ENCODE measurements at regions not wholly inside any gene's neighbourhood (a gene's known extent, or its start where the extent isn't known, plus 50 kb on each side); places are given as distances from the start of the nearest gene placed in this dataset.
"Not testable (repeated sequence)": the region's sequence is repeated elsewhere in the genome, so short reads cannot be mapped to it uniquely, and the experiment has no call there.

- Mint-ChIP-seq H3K4me3 (no peak overlapping the region), H3K27me3 (no peaks in the 10 kb centered on the region), H3K4me1 (no peaks in the 10 kb centered on the region), H3K36me3 (no peaks in the 10 kb centered on the region), H3K9me3 (ENCODE audit: low read depth) (no peaks in the 10 kb centered on the region), H3K27ac (no peak overlapping the region)
- ATAC-seq = no peak
- DNase-seq = no peak
- CTCF ChIA-PET = no interaction called here
Observed at GRCh38 chr14:45946251-45946650, 693.2 kb upstream of the MIS18BP1 start.

- no peak overlapping the region for H3K27ac Mint-ChIP-seq
- no peak overlapping the region for H3K4me3 Mint-ChIP-seq
- no peaks in the 10 kb centered on the region for H3K4me1 Mint-ChIP-seq
- no peak for DNase-seq
- H3K27me3 Mint-ChIP-seq = no peaks in the 10 kb centered on the region
- no peaks in the 10 kb centered on the region for H3K36me3 Mint-ChIP-seq
- H3K9me3 Mint-ChIP-seq (ENCODE audit: low read depth) = peaks cover 2% of the 10 kb centered on the region
- CTCF ChIA-PET = no interaction called here
- ATAC-seq = no peak
Observed at GRCh38 chr14:45940318-45940717, 687.3 kb upstream of the MIS18BP1 start.

- no peaks in the 10 kb centered on the region for H3K36me3 Mint-ChIP-seq
- ATAC-seq = no peak
Observed at GRCh38 chr14:45939572-45939971, 686.6 kb upstream of the MIS18BP1 start.

GRCh38 chr14:45919995-45920394 lies 667.0 kb upstream of the MIS18BP1 start:
- H3K4me3 Mint-ChIP-seq, H3K27me3 Mint-ChIP-seq, H3K4me1 Mint-ChIP-seq, ATAC-seq, H3K36me3 Mint-ChIP-seq, DNase-seq, CTCF ChIA-PET, H3K27ac Mint-ChIP-seq: not testable (repeated sequence)
- peaks cover 11% of the 10 kb centered on the region for H3K9me3 Mint-ChIP-seq (ENCODE audit: low read depth)

More at GRCh38 chr14:45939572-45939971, 686.6 kb upstream of the MIS18BP1 start:
- CTCF ChIA-PET = no interaction called here
- Mint-ChIP-seq H3K27ac (no peak overlapping the region), H3K4me3 (no peak overlapping the region), H3K27me3 (no peaks in the 10 kb centered on the region), H3K4me1 (no peaks in the 10 kb centered on the region), H3K9me3 (ENCODE audit: low read depth) (peaks cover 2% of the 10 kb centered on the region)
- DNase-seq = no peak

GRCh38 chr14:45916340-45916953 lies 663.4 kb upstream of the MIS18BP1 start:
- Mint-ChIP-seq H3K9me3 (ENCODE audit: low read depth) (peaks cover 13% of the 10 kb centered on the region), H3K27ac (no peak overlapping the region), H3K4me1 (no peaks in the 10 kb centered on the region), H3K27me3 (no peaks in the 10 kb centered on the region), H3K36me3 (no peaks in the 10 kb centered on the region), H3K4me3 (no peak overlapping the region)
- no peak for DNase-seq
- CTCF ChIA-PET = no interaction called here
- no peak for ATAC-seq

GRCh38 chr14:45907782-45908181 lies 654.8 kb upstream of the MIS18BP1 start:
- Mint-ChIP-seq H3K4me1 (no peaks in the 10 kb centered on the region), H3K27me3 (no peaks in the 10 kb centered on the region), H3K36me3 (no peaks in the 10 kb centered on the region), H3K9me3 (ENCODE audit: low read depth) (peaks cover 6% of the 10 kb centered on the region), H3K4me3 (no peak overlapping the region), H3K27ac (no peak overlapping the region)
- CTCF ChIA-PET = no interaction called here
- no peak for DNase-seq
- no peak for ATAC-seq

GRCh38 chr14:45906257-45906656 lies 653.3 kb upstream of the MIS18BP1 start:
- Mint-ChIP-seq H3K27me3 (no peaks in the 10 kb centered on the region), H3K36me3 (no peaks in the 10 kb centered on the region), H3K9me3 (ENCODE audit: low read depth) (peaks cover 6% of the 10 kb centered on the region), H3K27ac (no peak overlapping the region), H3K4me1 (no peaks in the 10 kb centered on the region), H3K4me3 (no peak overlapping the region)
- no peak for ATAC-seq
- no peak for DNase-seq
- CTCF ChIA-PET = no interaction called here

GRCh38 chr14:45905672-45906071 lies 652.7 kb upstream of the MIS18BP1 start:
- Mint-ChIP-seq H3K9me3 (ENCODE audit: low read depth) (peaks cover 6% of the 10 kb centered on the region), H3K27me3 (no peaks in the 10 kb centered on the region), H3K4me1 (no peaks in the 10 kb centered on the region), H3K36me3 (no peaks in the 10 kb centered on the region), H3K4me3 (no peak overlapping the region), H3K27ac (no peak overlapping the region)
- ATAC-seq (no peak), DNase-seq (no peak)
- CTCF ChIA-PET = no interaction called here

- ATAC-seq (no peak), DNase-seq (no peak)
- no peak overlapping the region for H3K27ac Mint-ChIP-seq
- H3K9me3 Mint-ChIP-seq (ENCODE audit: low read depth) = peaks cover 6% of the 10 kb centered on the region
- H3K36me3 Mint-ChIP-seq = no peaks in the 10 kb centered on the region
- CTCF ChIA-PET = no interaction called here
- H3K4me1 Mint-ChIP-seq = no peaks in the 10 kb centered on the region
- H3K4me3 Mint-ChIP-seq = no peak overlapping the region
- H3K27me3 Mint-ChIP-seq = no peaks in the 10 kb centered on the region
Observed at GRCh38 chr14:45904314-45904713, 651.3 kb upstream of the MIS18BP1 start.

GRCh38 chr14:45902241-45902640 lies 649.2 kb upstream of the MIS18BP1 start:
- no peak overlapping the region for H3K27ac Mint-ChIP-seq
- no peaks in the 10 kb centered on the region for H3K4me1 Mint-ChIP-seq
- no peaks in the 10 kb centered on the region for H3K36me3 Mint-ChIP-seq
- H3K4me3 Mint-ChIP-seq = no peak overlapping the region
- CTCF ChIA-PET = no interaction called here
- no peak for DNase-seq
- no peak for ATAC-seq
- peaks cover 4% of the 10 kb centered on the region for H3K9me3 Mint-ChIP-seq (ENCODE audit: low read depth)
- H3K27me3 Mint-ChIP-seq = no peaks in the 10 kb centered on the region

- no peaks in the 10 kb centered on the region for H3K36me3 Mint-ChIP-seq
- H3K9me3 Mint-ChIP-seq (ENCODE audit: low read depth) = peaks cover 3% of the 10 kb centered on the region
- no peak for ATAC-seq
- H3K4me1 Mint-ChIP-seq = no peaks in the 10 kb centered on the region
- no peak for DNase-seq
- CTCF ChIA-PET = no interaction called here
- no peak overlapping the region for H3K4me3 Mint-ChIP-seq
- H3K27ac Mint-ChIP-seq = no peak overlapping the region
- no peaks in the 10 kb centered on the region for H3K27me3 Mint-ChIP-seq
Observed at GRCh38 chr14:45897439-45897838, 644.4 kb upstream of the MIS18BP1 start.

GRCh38 chr14:45893127-45893526 lies 640.1 kb upstream of the MIS18BP1 start:
- H3K36me3 Mint-ChIP-seq = no peaks in the 10 kb centered on the region
- no peaks in the 10 kb centered on the region for H3K4me1 Mint-ChIP-seq
- H3K4me3 Mint-ChIP-seq = no peak overlapping the region
- no peak for ATAC-seq
- no peak for DNase-seq
- H3K27ac Mint-ChIP-seq = no peak overlapping the region
- peaks cover 20% of the 10 kb centered on the region for H3K9me3 Mint-ChIP-seq (ENCODE audit: low read depth)
- CTCF ChIA-PET = no interaction called here
- no peaks in the 10 kb centered on the region for H3K27me3 Mint-ChIP-seq

GRCh38 chr14:45891417-45892080 lies 638.5 kb upstream of the MIS18BP1 start:
- Mint-ChIP-seq H3K27me3 (no peaks in the 10 kb centered on the region), H3K27ac (no peak overlapping the region), H3K36me3 (no peaks in the 10 kb centered on the region), H3K9me3 (ENCODE audit: low read depth) (peaks cover 20% of the 10 kb centered on the region), H3K4me3 (no peak overlapping the region), H3K4me1 (no peaks in the 10 kb centered on the region)
- ATAC-seq = no peak
- CTCF ChIA-PET = no interaction called here
- DNase-seq = no peak

GRCh38 chr14:45888766-45889285 lies 635.8 kb upstream of the MIS18BP1 start:
- H3K27me3 Mint-ChIP-seq, H3K36me3 Mint-ChIP-seq, H3K4me1 Mint-ChIP-seq, CTCF ChIA-PET, ATAC-seq, H3K27ac Mint-ChIP-seq, H3K4me3 Mint-ChIP-seq, DNase-seq: not testable (repeated sequence)
- H3K9me3 Mint-ChIP-seq (ENCODE audit: low read depth) = peaks cover 18% of the 10 kb centered on the region

Measured in activated CD8-positive, alpha-beta memory T cell treated with anti-CD3 and anti-CD28 coated beads, Interleukin-2, amount 10 ng/mL, durations not matched to agents 7 days and 5 days (primary cell).